ENCODE measurements at regions not wholly inside any gene's neighbourhood (a gene's known extent, or its start where the extent isn't known, plus 50 kb on each side); places are given as distances from the start of the nearest gene placed in this dataset.

- TF ChIP-seq CTCF (IDR thresholded peaks at IDR 0.05) (no peak), EP300 (IDR thresholded peaks at IDR 0.05; ENCODE audit: low read depth) (no peak), POLR2A (IDR thresholded peaks at IDR 0.05) (no peak), POLR2AphosphoS5 (IDR thresholded peaks at IDR 0.05) (no peak)
Observed at GRCh38 chr5:86861512-86861911, 243.8 kb downstream of the COX7C start.
